Neutrophil (primary cell): ENCODE measurements at regions not wholly inside any gene's neighbourhood (a gene's known extent, or its start where the extent isn't known, plus 50 kb on each side); places are given as distances from the start of the nearest gene placed in this dataset.

Source experiments
- H3K27ac ChIP-seq: fragments of 200-600 bp; sonication (generic); 2 replicates; pipeline ENCODE4 v1.5.1; 2016; ENCODE audit warnings: mild to moderate bottlenecking, moderate library complexity
- H3K27me3 ChIP-seq: fragments of 200-600 bp; sonication (generic); 2 replicates; pipeline ENCODE4 v1.6.0; 2016; ENCODE audit warnings: mild to moderate bottlenecking
- H3K36me3 ChIP-seq: fragments of 200-600 bp; sonication (generic); 2 replicates; pipeline ENCODE4 v1.5.1; 2017
- H3K4me1 ChIP-seq, 2 experiments: fragments of 200-600 bp in 1 of 2; sonication (generic) in 1 of 2; 1 replicate in 1 of 2; 2 replicates in 1 of 2; pipeline versions ENCODE4 v1.5.1 to v1.6.1; 2013 to 2016; ENCODE audit warnings: low read depth in 1 of 2, low read length in 1 of 2, mild to moderate bottlenecking in 1 of 2, moderate library complexity in 1 of 2; ENCODE audit not compliant: control insufficient read depth in 1 of 2, insufficient read depth in 1 of 2
- H3K4me3 ChIP-seq, 2 experiments: fragments of 200-600 bp in 1 of 2; sonication (generic) in 1 of 2; 1 replicate in 1 of 2; 2 replicates in 1 of 2; pipeline ENCODE4 v1.5.1; 2013 to 2016; ENCODE audit warnings: low read depth in 1 of 2, low read length in 1 of 2, mild to moderate bottlenecking in 1 of 2, moderate library complexity in 1 of 2
- H3K9me3 ChIP-seq: fragments of 200-600 bp; sonication (generic); 2 replicates; pipeline ENCODE4 v1.5.1; 2016
- TF ChIP-seq, protein P1 (sequence below): fragments of 200-600 bp; sonication (generic); IDR thresholded peaks from 2 replicates; pipeline ENCODE4 v1.5.1; 2016; ENCODE audit warnings: antibody characterized with exemption

GRCh38 chr1:38657873-38658272 lies 201.7 kb downstream of the RRAGC start:
- Histone ChIP-seq H3K4me3 (no peak overlapping the region), H3K27me3 (peaks cover 73% of the 10 kb centered on the region), H3K4me1 (no peaks in the 10 kb centered on the region), H3K36me3 (no peaks in the 10 kb centered on the region), H3K27ac (no peak overlapping the region), H3K9me3 (no peaks in the 10 kb centered on the region)
- TF ChIP-seq, protein P1, sequence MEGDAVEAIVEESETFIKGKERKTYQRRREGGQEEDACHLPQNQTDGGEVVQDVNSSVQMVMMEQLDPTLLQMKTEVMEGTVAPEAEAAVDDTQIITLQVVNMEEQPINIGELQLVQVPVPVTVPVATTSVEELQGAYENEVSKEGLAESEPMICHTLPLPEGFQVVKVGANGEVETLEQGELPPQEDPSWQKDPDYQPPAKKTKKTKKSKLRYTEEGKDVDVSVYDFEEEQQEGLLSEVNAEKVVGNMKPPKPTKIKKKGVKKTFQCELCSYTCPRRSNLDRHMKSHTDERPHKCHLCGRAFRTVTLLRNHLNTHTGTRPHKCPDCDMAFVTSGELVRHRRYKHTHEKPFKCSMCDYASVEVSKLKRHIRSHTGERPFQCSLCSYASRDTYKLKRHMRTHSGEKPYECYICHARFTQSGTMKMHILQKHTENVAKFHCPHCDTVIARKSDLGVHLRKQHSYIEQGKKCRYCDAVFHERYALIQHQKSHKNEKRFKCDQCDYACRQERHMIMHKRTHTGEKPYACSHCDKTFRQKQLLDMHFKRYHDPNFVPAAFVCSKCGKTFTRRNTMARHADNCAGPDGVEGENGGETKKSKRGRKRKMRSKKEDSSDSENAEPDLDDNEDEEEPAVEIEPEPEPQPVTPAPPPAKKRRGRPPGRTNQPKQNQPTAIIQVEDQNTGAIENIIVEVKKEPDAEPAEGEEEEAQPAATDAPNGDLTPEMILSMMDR, result no peak

DNA sequence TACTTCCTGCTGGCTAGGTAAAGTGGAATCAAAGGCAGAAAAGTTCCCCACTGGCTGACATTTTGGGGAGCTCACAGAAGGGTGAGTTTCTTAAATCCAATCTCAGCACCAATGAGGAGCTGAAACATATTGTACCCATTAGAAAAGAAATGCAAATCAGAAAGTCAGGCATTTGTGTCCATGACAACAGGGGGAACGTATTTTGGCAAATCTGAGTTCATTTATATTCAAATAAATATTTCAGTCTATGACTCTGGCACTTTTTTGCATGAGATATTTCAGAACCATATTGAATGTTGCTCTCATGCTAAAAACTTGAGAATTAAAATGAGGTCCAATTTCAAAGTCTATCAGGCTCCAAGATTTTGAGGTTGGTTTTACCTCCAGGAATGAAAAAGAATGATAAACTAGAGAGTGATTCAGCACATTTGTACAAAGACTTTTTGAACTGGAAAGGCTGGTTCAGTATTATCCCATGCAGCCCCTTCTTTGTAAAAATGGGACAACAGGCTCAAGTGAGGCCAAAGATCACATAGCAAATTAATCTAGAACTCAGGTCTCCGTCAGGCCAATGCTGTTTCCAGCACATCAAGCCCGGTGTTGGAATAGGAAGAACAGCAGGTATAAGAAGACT lies 202.2 kb downstream of the RRAGC start:
- no peaks in the 10 kb centered on the region for H3K36me3 ChIP-seq
- H3K4me1 ChIP-seq, result no peaks in the 10 kb centered on the region
- peaks cover 67% of the 10 kb centered on the region for H3K27me3 ChIP-seq
- no peaks in the 10 kb centered on the region for H3K9me3 ChIP-seq
- TF ChIP-seq, protein P1, result no peak
- H3K27ac ChIP-seq, result no peak overlapping the region
- no peak overlapping the region for H3K4me3 ChIP-seq

GRCh38 chr1:38656726-38657125 lies 202.8 kb downstream of the RRAGC start:
- H3K9me3 ChIP-seq, result no peaks in the 10 kb centered on the region
- H3K4me1 ChIP-seq, result no peaks in the 10 kb centered on the region
- no peak overlapping the region for H3K27ac ChIP-seq
- peaks cover 61% of the 10 kb centered on the region for H3K27me3 ChIP-seq
- TF ChIP-seq, protein P1, result no peak
- H3K4me3 ChIP-seq, result no peak overlapping the region
- H3K36me3 ChIP-seq, result no peaks in the 10 kb centered on the region

- no peaks in the 10 kb centered on the region for H3K36me3 ChIP-seq
- TF ChIP-seq, protein P1, result no peak
- peaks cover 39% of the 10 kb centered on the region for H3K27me3 ChIP-seq
These were observed 207.4 kb downstream of the RRAGC start for GRCh38 chr1:38652217-38652616.

DNA sequence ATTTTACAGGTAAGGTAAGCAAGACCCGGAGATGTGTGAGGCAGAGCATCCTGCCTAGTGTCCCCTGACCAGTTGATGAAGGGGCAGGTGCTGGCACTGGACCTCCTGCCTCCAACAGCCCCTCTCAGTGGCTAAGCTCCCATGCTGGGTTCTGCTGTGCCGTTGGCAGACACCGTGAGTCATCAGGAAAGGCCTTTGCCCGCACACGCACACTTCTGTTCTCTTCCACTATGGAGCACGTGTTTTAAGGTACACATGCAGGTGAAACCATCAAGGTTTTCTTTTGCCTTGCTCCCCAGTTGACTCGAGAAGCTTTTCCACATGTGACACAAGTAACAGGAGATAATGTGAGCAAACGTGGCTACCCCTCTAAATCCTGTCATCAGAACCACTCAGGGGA lies 207.9 kb downstream of the RRAGC start:
- no peaks in the 10 kb centered on the region for H3K9me3 ChIP-seq
- H3K27ac ChIP-seq, result no peak overlapping the region
- H3K27me3 ChIP-seq, result peaks cover 34% of the 10 kb centered on the region
- H3K4me3 ChIP-seq, result no peak overlapping the region
- no peaks in the 10 kb centered on the region for H3K36me3 ChIP-seq
- TF ChIP-seq, protein P1, result no peak
- no peaks in the 10 kb centered on the region for H3K4me1 ChIP-seq

More at GRCh38 chr1:38652217-38652616, 207.4 kb downstream of the RRAGC start:
- no peaks in the 10 kb centered on the region for H3K9me3 ChIP-seq
- H3K27ac ChIP-seq, result no peak overlapping the region
- no peaks in the 10 kb centered on the region for H3K4me1 ChIP-seq
- no peak overlapping the region for H3K4me3 ChIP-seq
